MM.1S (cell line): ENCODE measurements at regions not wholly inside any gene's neighbourhood (a gene's known extent, or its start where the extent isn't known, plus 50 kb on each side); places are given as distances from the start of the nearest gene placed in this dataset.

Experiments used
- DNase-seq: peaks from one replicate; pipeline ENCODE4 v3.0.0-alpha.2; 2015
- H2AFZ ChIP-seq: fragments of 300-600 bp; sonication (generic); 2 replicates; pipeline ENCODE4 v1.6.0; 2016; ENCODE audit warnings: antibody characterized with exemption, low read length
- H3F3A ChIP-seq: fragments of 300-600 bp; sonication (generic); 2 replicates; pipeline ENCODE4 v1.6.1; 2016; ENCODE audit warnings: mild to moderate bottlenecking, antibody characterized with exemption, low read length, moderate library complexity, mixed read lengths; ENCODE audit not compliant: insufficient read depth
- H3K27ac ChIP-seq: fragments of 300-600 bp; sonication (generic); 2 replicates; pipeline ENCODE4 v1.5.1; 2016; ENCODE audit warnings: mild to moderate bottlenecking, low read length
- H3K27me3 ChIP-seq: fragments of 300-600 bp; sonication (generic); replicated peaks from 2 replicates; pipeline ENCODE4 v1.6.0; 2016; ENCODE audit warnings: low read length; ENCODE audit not compliant: insufficient read depth
- H3K36me3 ChIP-seq: fragments of 300-600 bp; sonication (generic); replicated peaks from 2 replicates; pipeline ENCODE4 v1.6.1; 2016; ENCODE audit warnings: mild to moderate bottlenecking, low read length, mixed read lengths; ENCODE audit not compliant: insufficient read depth
- H3K4me1 ChIP-seq: fragments of 300-600 bp; sonication (generic); 2 replicates; pipeline ENCODE4 v1.6.1; 2016; ENCODE audit warnings: low read length, mixed read lengths
- H3K4me2 ChIP-seq: fragments of 300-600 bp; sonication (generic); 2 replicates; pipeline ENCODE4 v1.6.0; 2016; ENCODE audit warnings: low read depth, low read length
- H3K4me3 ChIP-seq: fragments of 300-600 bp; sonication (generic); 2 replicates; pipeline ENCODE4 v1.5.1; 2016; ENCODE audit warnings: low read length, mixed read lengths
- H3K79me2 ChIP-seq: fragments of 300-600 bp; sonication (generic); 2 replicates; pipeline ENCODE4 v1.6.1; 2016; ENCODE audit warnings: mixed run types, low read length, mixed read lengths
- H3K9ac ChIP-seq: fragments of 300-600 bp; sonication (generic); 2 replicates; pipeline ENCODE4 v1.6.1; 2016; ENCODE audit warnings: low read length, mixed read lengths
- H3K9me2 ChIP-seq: fragments of 300-600 bp; sonication (generic); replicated peaks from 2 replicates; pipeline ENCODE4 v1.6.1; 2016; ENCODE audit warnings: mild to moderate bottlenecking, low read length, mixed read lengths; ENCODE audit not compliant: insufficient read depth
- H3K9me3 ChIP-seq: fragments of 300-600 bp; sonication (generic); replicated peaks from 2 replicates; pipeline ENCODE4 v1.6.1; 2016; ENCODE audit warnings: mild to moderate bottlenecking, low read length, mixed read lengths; ENCODE audit not compliant: insufficient read depth
- H4K20me1 ChIP-seq: fragments of 300-600 bp; sonication (generic); 2 replicates; pipeline ENCODE4 v1.6.1; 2016; ENCODE audit warnings: mild to moderate bottlenecking, low read length, moderate library complexity, mixed read lengths; ENCODE audit not compliant: insufficient read depth
- EZH2 ChIP-seq: fragments of 300-600 bp; sonication (generic); optimal IDR thresholded peaks from 2 replicates; pipeline ENCODE3; 2017; ENCODE audit warnings: low read depth, mild to moderate bottlenecking, antibody characterized with exemption, low read length, mixed read lengths
- EZH2phosphoT487 ChIP-seq: fragments of 300-600 bp; sonication (generic); IDR thresholded peaks from 2 replicates; pipeline ENCODE4 v1.6.1; 2018; ENCODE audit warnings: antibody characterized with exemption, low read length
- TF ChIP-seq, protein P1 (sequence below): fragments of 300-600 bp; sonication (generic); IDR thresholded peaks from 2 replicates; pipeline ENCODE4 v1.5.1; 2016; ENCODE audit warnings: antibody characterized with exemption, low read length, mixed read lengths

DNA sequence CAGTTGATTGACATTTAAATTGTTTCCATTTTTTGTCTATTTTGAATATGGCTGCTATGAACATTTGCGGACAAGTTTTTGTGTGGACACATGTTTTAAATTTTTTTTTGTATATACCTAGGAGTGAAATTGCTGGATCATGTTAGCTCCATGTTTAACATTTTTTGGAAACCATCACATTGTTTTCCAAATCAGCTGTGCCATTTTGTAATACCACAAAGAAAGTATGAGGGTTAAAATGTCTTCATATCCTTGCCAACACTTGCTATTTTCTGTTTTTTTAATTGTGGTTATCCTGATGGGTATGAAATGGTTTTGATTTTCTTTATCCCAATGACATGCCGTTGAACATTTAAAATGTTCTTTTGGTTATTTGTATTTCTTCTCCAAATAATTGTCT lies 52.1 kb downstream of the CARTPT start:
- DNase-seq: no peak
- no peak overlapping the region for H2AFZ ChIP-seq
- no peaks in the 10 kb centered on the region for H3F3A ChIP-seq
- no peaks in the 10 kb centered on the region for H3K9me3 ChIP-seq
- no peaks in the 10 kb centered on the region for H3K79me2 ChIP-seq
- no peak overlapping the region for H3K4me2 ChIP-seq
- no peaks in the 10 kb centered on the region for H3K36me3 ChIP-seq
- H3K9ac ChIP-seq: no peak overlapping the region
- H3K9me2 ChIP-seq: no peaks in the 10 kb centered on the region
- H3K27me3 ChIP-seq: no peaks in the 10 kb centered on the region
- H3K27ac ChIP-seq: no peak overlapping the region
- H3K4me1 ChIP-seq: no peaks in the 10 kb centered on the region
- H3K4me3 ChIP-seq: no peak overlapping the region
- TF ChIP-seq, protein P1, sequence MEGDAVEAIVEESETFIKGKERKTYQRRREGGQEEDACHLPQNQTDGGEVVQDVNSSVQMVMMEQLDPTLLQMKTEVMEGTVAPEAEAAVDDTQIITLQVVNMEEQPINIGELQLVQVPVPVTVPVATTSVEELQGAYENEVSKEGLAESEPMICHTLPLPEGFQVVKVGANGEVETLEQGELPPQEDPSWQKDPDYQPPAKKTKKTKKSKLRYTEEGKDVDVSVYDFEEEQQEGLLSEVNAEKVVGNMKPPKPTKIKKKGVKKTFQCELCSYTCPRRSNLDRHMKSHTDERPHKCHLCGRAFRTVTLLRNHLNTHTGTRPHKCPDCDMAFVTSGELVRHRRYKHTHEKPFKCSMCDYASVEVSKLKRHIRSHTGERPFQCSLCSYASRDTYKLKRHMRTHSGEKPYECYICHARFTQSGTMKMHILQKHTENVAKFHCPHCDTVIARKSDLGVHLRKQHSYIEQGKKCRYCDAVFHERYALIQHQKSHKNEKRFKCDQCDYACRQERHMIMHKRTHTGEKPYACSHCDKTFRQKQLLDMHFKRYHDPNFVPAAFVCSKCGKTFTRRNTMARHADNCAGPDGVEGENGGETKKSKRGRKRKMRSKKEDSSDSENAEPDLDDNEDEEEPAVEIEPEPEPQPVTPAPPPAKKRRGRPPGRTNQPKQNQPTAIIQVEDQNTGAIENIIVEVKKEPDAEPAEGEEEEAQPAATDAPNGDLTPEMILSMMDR: no peak
- TF ChIP-seq EZH2 (no peak), EZH2phosphoT487 (no peak)
- H4K20me1 ChIP-seq: no peaks in the 10 kb centered on the region

DNA sequence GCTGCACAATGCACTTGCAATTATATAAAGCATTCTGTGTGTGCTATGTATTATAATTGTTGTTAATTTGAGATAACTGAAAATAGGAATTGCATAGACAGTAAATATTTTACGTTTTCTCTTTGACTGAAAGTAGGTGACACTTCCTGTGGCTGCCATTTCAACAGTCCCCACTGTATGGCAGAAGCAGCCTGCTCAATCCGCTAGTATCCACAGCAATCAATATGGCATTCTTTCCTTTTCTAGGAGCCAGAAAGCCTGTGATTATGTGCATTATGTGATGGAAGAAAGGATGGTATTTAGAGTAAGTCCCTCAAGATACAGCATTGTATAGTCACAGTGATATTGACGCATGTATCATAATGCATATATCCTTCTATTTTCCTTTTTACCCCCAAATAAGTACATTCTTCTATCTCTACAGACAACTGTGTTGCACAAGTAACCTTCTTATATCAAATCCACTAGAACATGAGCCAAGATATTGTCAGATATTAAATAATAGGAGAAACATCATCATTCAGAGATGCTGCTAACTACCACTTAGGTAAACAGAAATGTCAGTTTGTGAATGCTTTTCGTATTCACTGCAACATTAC lies 59.7 kb downstream of the CARTPT start:
- Histone ChIP-seq H3K79me2 (no peaks in the 10 kb centered on the region), H3K27me3 (no peaks in the 10 kb centered on the region), H3K27ac (no peak overlapping the region), H4K20me1 (no peaks in the 10 kb centered on the region), H3K9me2 (no peaks in the 10 kb centered on the region), H3K4me2 (no peak overlapping the region), H3K4me1 (no peaks in the 10 kb centered on the region), H3K4me3 (no peak overlapping the region), H3K9ac (no peak overlapping the region), H2AFZ (no peak overlapping the region), H3K36me3 (no peaks in the 10 kb centered on the region), H3F3A (no peaks in the 10 kb centered on the region), H3K9me3 (no peaks in the 10 kb centered on the region)
- TF ChIP-seq, protein P1: peak; percentile 74
- TF ChIP-seq EZH2: no peak
- peak; percentile 27 for DNase-seq

DNA sequence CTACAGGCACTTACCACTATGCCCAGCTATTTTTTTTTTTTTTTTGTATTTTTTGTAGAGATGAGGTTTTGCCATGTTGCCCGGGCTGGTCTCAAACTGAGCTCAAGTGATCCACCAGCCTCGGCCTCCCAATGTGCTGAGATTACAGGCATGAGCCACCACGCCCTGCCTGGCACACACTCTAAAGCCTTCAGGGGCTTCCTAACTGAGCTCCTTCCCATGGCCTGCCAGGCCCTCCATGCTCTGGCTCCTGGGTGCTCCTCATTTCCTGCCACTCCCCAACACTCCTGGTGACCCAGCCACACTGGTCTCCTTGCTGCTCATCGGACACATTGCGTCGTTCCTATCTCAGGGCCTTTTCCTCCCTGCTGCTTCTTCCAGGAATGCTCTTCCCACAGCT lies 61.5 kb downstream of the CARTPT start:
- DNase-seq: no peak
- Histone ChIP-seq H3F3A (no peaks in the 10 kb centered on the region), H3K79me2 (no peaks in the 10 kb centered on the region), H3K4me3 (no peak overlapping the region), H4K20me1 (no peaks in the 10 kb centered on the region), H3K9me2 (no peaks in the 10 kb centered on the region), H3K36me3 (no peaks in the 10 kb centered on the region), H3K9me3 (no peaks in the 10 kb centered on the region), H3K27ac (no peak overlapping the region), H3K4me2 (no peak overlapping the region), H3K9ac (no peak overlapping the region), H2AFZ (no peak overlapping the region), H3K4me1 (no peaks in the 10 kb centered on the region), H3K27me3 (no peaks in the 10 kb centered on the region)
- TF ChIP-seq, protein P1: no peak

DNA sequence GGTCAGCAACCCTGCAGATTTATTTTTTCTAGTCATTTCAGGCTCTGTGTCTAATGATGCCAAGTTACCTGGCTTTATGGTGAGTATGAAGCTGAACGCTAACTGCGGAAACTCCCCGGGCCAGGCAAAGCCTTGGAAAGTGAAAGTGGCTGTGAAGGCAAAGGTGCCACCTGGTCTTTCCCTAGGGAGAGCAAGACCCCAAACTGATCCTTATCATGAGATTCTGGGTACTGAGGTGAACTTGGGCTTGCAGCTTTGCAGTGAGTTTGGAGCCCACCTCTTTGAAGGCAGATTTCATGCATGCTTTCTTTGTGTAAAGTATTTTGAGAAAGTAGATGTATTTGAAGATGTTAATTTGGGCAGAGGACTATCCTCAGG lies 63.3 kb downstream of the CARTPT start:
- no peak overlapping the region for H3K4me2 ChIP-seq
- no peak overlapping the region for H2AFZ ChIP-seq

More for the DNA sequence above, 63.3 kb downstream of the CARTPT start:
- H3K9me2 ChIP-seq: no peaks in the 10 kb centered on the region
- H4K20me1 ChIP-seq: no peaks in the 10 kb centered on the region
- no peaks in the 10 kb centered on the region for H3K4me1 ChIP-seq
- H3K9me3 ChIP-seq: no peaks in the 10 kb centered on the region
- H3F3A ChIP-seq: no peaks in the 10 kb centered on the region
- no peak overlapping the region for H3K4me3 ChIP-seq
- DNase-seq: no peak
- no peak overlapping the region for H3K27ac ChIP-seq
- TF ChIP-seq EZH2: no peak
- TF ChIP-seq, protein P1: no peak
- TF ChIP-seq EZH2phosphoT487: no peak
- no peaks in the 10 kb centered on the region for H3K36me3 ChIP-seq
- H3K79me2 ChIP-seq: no peaks in the 10 kb centered on the region
- H3K9ac ChIP-seq: no peak overlapping the region
- no peaks in the 10 kb centered on the region for H3K27me3 ChIP-seq
